ENCODE measurements at regions not wholly inside any gene's neighbourhood (a gene's known extent, or its start where the extent isn't known, plus 50 kb on each side); places are given as distances from the start of the nearest gene placed in this dataset.
"Not testable (repeated sequence)": the region's sequence is repeated elsewhere in the genome, so short reads cannot be mapped to it uniquely, and the experiment has no call there.

- TF ChIP-seq CTCF (conservative IDR thresholded peaks at IDR 0.05), result no peak
- H3K36me3 Mint-ChIP-seq (ENCODE audit: low read depth), result no peaks in the 10 kb centered on the region
- no peaks in the 10 kb centered on the region for H3K4me1 Mint-ChIP-seq
- H3K27ac Mint-ChIP-seq (ENCODE audit: unreplicated experiment), result no peak overlapping the region
- H3K9me3 Mint-ChIP-seq, result peaks cover 2% of the 10 kb centered on the region
- H3K4me3 Mint-ChIP-seq, result no peak overlapping the region
- H3K27me3 Mint-ChIP-seq (ENCODE audit: low read depth), result no peaks in the 10 kb centered on the region
- no peak for DNase-seq (ENCODE audit: low read depth, low spot score)
Observed at GRCh38 chr4:167838686-167839085, 253.7 kb upstream of the ANXA10 start.

DNA sequence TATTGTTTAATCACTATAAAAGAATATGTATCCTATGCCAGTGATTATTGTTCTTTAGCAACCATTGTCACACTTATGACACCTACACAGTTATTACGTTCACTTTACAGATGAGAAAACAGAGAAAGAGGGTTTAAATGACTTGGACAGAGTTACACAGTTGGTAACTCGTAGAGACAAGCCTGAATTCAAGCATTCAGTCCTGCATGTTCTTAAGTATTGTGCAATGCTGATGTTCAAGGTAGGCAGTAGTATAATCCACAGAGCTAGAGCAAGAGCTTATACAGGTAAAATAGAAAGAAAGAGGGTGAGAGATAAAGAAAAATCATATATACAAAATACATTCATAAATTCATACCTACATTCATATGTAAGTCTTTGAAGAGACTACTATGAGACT lies 249.8 kb upstream of the ANXA10 start:
- no peak for DNase-seq (ENCODE audit: low read depth, low spot score)
- Mint-ChIP-seq H3K4me1 (no peaks in the 10 kb centered on the region), H3K27me3 (ENCODE audit: low read depth) (no peaks in the 10 kb centered on the region), H3K4me3 (no peak overlapping the region), H3K9me3 (peaks cover 2% of the 10 kb centered on the region), H3K36me3 (ENCODE audit: low read depth) (no peaks in the 10 kb centered on the region), H3K27ac (ENCODE audit: unreplicated experiment) (no peak overlapping the region)
- no peak for TF ChIP-seq CTCF (conservative IDR thresholded peaks at IDR 0.05)

- no peak for TF ChIP-seq CTCF (conservative IDR thresholded peaks at IDR 0.05)
- H3K36me3 Mint-ChIP-seq (ENCODE audit: low read depth), result no peaks in the 10 kb centered on the region
- H3K27me3 Mint-ChIP-seq (ENCODE audit: low read depth), result no peaks in the 10 kb centered on the region
- H3K27ac Mint-ChIP-seq (ENCODE audit: unreplicated experiment), result no peak overlapping the region
- no peaks in the 10 kb centered on the region for H3K4me1 Mint-ChIP-seq
- H3K4me3 Mint-ChIP-seq, result no peak overlapping the region
- peaks cover 5% of the 10 kb centered on the region for H3K9me3 Mint-ChIP-seq
- DNase-seq (ENCODE audit: low read depth, low spot score), result no peak
Observed at GRCh38 chr4:167854881-167855280, 237.5 kb upstream of the ANXA10 start.

- not testable (repeated sequence) for H3K27ac Mint-ChIP-seq (ENCODE audit: unreplicated experiment); H3K4me1 Mint-ChIP-seq; H3K9me3 Mint-ChIP-seq; H3K36me3 Mint-ChIP-seq (ENCODE audit: low read depth); H3K4me3 Mint-ChIP-seq; H3K27me3 Mint-ChIP-seq (ENCODE audit: low read depth); DNase-seq (ENCODE audit: low read depth, low spot score)
Observed at GRCh38 chr4:167858127-167858526, 234.2 kb upstream of the ANXA10 start.

DNA sequence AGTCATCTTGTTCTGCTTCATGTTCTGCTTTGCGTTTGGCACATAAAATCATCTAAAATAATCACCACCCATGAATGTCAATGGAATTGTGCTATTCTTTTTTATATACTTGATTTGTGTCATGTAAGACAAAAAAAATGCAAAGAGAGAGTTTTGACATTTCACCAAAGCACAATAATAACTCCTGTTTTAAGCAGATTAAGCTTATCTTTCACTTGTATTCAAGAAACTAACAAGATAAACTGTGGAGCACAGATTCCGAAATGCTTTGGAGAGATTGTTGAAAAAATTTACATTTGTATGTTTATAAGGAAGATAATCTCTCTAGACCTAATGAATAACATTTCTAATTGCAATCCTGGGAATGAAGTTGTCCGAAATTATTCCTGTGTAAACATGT lies 225.1 kb upstream of the ANXA10 start:
- Mint-ChIP-seq H3K9me3 (no peaks in the 10 kb centered on the region), H3K27me3 (ENCODE audit: low read depth) (no peaks in the 10 kb centered on the region), H3K27ac (ENCODE audit: unreplicated experiment) (no peak overlapping the region), H3K4me1 (no peaks in the 10 kb centered on the region), H3K36me3 (ENCODE audit: low read depth) (no peaks in the 10 kb centered on the region), H3K4me3 (no peak overlapping the region)
- no peak for DNase-seq (ENCODE audit: low read depth, low spot score)
- TF ChIP-seq CTCF (conservative IDR thresholded peaks at IDR 0.05), result no peak

DNA sequence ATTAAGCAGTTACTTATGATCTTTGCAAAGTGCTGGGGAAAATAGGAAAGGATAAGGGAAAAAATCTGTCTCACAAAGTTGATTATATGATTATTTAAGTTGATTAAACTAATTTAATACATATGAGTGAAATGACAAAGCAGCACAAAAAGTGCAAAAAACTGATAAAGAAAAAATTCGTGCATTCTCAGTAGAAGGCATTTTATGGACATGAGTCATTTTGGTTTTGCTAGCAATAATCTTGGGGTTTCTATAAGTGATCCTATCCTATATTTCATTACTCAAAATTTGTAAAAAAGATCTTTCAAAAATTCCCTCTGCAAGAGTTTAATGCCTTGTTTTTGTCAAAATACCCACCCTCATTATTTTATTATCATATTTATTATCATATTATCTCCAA lies 224.2 kb upstream of the ANXA10 start:
- no peak for DNase-seq (ENCODE audit: low read depth, low spot score)
- no peaks in the 10 kb centered on the region for H3K9me3 Mint-ChIP-seq
- H3K4me1 Mint-ChIP-seq, result no peaks in the 10 kb centered on the region
- no peak overlapping the region for H3K27ac Mint-ChIP-seq (ENCODE audit: unreplicated experiment)
- H3K27me3 Mint-ChIP-seq (ENCODE audit: low read depth), result no peaks in the 10 kb centered on the region
- no peak for TF ChIP-seq CTCF (conservative IDR thresholded peaks at IDR 0.05)
- H3K4me3 Mint-ChIP-seq, result no peak overlapping the region
- H3K36me3 Mint-ChIP-seq (ENCODE audit: low read depth), result no peaks in the 10 kb centered on the region

Measured in neural crest cell (in vitro differentiated cells).